SK-N-SH (cell line): ENCODE measurements at regions not wholly inside any gene's neighbourhood (a gene's known extent, or its start where the extent isn't known, plus 50 kb on each side); places are given as distances from the start of the nearest gene placed in this dataset.

Experiments
- CTCF ChIA-PET: fragments of 300-600, 350-600 bp; formaldehyde crosslinking; extraction: SDS; loops from one replicate; lab custom pipeline; 2021; lab: Yijun Ruan, JAX
- POLR2A ChIA-PET: fragments of 350-600 bp; sonication (Branson Sonifier 250); formaldehyde crosslinking; extraction: SDS; loops from one replicate; lab custom pipeline; 2020; ENCODE audit warnings: antibody characterized with exemption, inconsistent platforms; lab: Yijun Ruan, JAX
- DNase-seq: peaks from one replicate; pipeline ENCODE4 v3.0.0; 2012
- H2AFZ ChIP-seq: fragments of 200-600 bp; sonication (generic); 2 replicates; pipeline ENCODE4 v1.8.1; 2016; ENCODE audit warnings: antibody characterized with exemption, mild to moderate bottlenecking, low read depth
- H3F3A ChIP-seq: fragments of 200-600 bp; sonication (generic); replicated peaks from 2 replicates; pipeline ENCODE3; 2016; ENCODE audit warnings: antibody characterized with exemption, mild to moderate bottlenecking; ENCODE audit not compliant: insufficient read depth
- H3K27ac ChIP-seq, 2 experiments: fragments of 200-500 bp in 1 of 2; fragments of 200-600 bp in 1 of 2; sonication (Bioruptor generic) in 1 of 2; sonication (generic), shearing (Covaris generic) in 1 of 2; 2 replicates each; pipeline versions ENCODE4 v1.5.1 to v1.6.1; 2014 to 2016; ENCODE audit warnings: low read depth in 2 of 2, inconsistent platforms in 1 of 2, low read length in 1 of 2, mild to moderate bottlenecking in 1 of 2, mixed read lengths in 1 of 2
- H3K27me3 ChIP-seq: fragments of 200-600 bp; sonication (generic), shearing (Covaris generic); 2 replicates; pipeline ENCODE4 v1.6.1; 2016; ENCODE audit warnings: mixed run types; ENCODE audit not compliant: insufficient read depth
- H3K36me3 ChIP-seq, 2 experiments: fragments of 200-500 bp in 1 of 2; fragments of 200-600 bp in 1 of 2; sonication (Bioruptor generic) in 1 of 2; sonication (generic) in 1 of 2; replicated peaks in 1 of 2; 2 replicates each; pipeline versions ENCODE3 to v1.5.1; 2014 to 2016; ENCODE audit warnings: low read length in 1 of 2, mild to moderate bottlenecking in 1 of 2; ENCODE audit not compliant: insufficient read depth in 2 of 2, control insufficient read depth in 1 of 2
- H3K4me1 ChIP-seq, 2 experiments: fragments of 200-500 bp in 1 of 2; fragments of 200-600 bp in 1 of 2; sonication (Bioruptor generic) in 1 of 2; sonication (generic), shearing (Covaris generic) in 1 of 2; 2 replicates each; pipeline versions ENCODE4 v1.5.1 to v1.6.1; 2014 to 2016; ENCODE audit warnings: low read depth in 1 of 2, low read length in 1 of 2, mixed run types in 1 of 2; ENCODE audit not compliant: insufficient read depth in 2 of 2, control insufficient read depth in 1 of 2
- H3K4me2 ChIP-seq: fragments of 200-600 bp; sonication (generic), shearing (Covaris generic); 2 replicates; pipeline ENCODE4 v1.6.1; 2017; ENCODE audit warnings: mixed run types
- H3K4me3 ChIP-seq, 2 experiments: fragments of 200-500 bp in 1 of 2; fragments of 200-600 bp in 1 of 2; sonication (Bioruptor generic) in 1 of 2; sonication (generic), shearing (Covaris generic) in 1 of 2; 2 replicates each; pipeline versions ENCODE4 v1.5.1 to v1.8.1; 2014 to 2016; ENCODE audit warnings: low read depth in 2 of 2, inconsistent platforms in 1 of 2, low read length in 1 of 2, mild to moderate bottlenecking in 1 of 2, mixed read lengths in 1 of 2, moderate library complexity in 1 of 2
- H3K79me2 ChIP-seq: fragments of 200-600 bp; sonication (generic); 2 replicates; pipeline ENCODE4 v1.8.1; 2017; ENCODE audit warnings: mild to moderate bottlenecking; ENCODE audit not compliant: insufficient read depth
- H3K9ac ChIP-seq: fragments of 200-600 bp; sonication (generic); 2 replicates; pipeline ENCODE4 v1.6.1; 2017; ENCODE audit warnings: mixed run types
- H3K9me2 ChIP-seq: fragments of 200-600 bp; sonication (generic); 2 replicates; pipeline ENCODE4 v1.6.1; 2017; ENCODE audit warnings: mixed run types
- H3K9me3 ChIP-seq: fragments of 200-600 bp; sonication (generic); 2 replicates; pipeline ENCODE4 v1.6.1; 2017; ENCODE audit warnings: mixed run types, mild to moderate bottlenecking, moderate library complexity
- H4K20me1 ChIP-seq: fragments of 200-600 bp; sonication (generic); 2 replicates; pipeline ENCODE4 v1.6.1; 2017; ENCODE audit warnings: mild to moderate bottlenecking, mixed run types; ENCODE audit not compliant: insufficient read depth
- CHD2 ChIP-seq: fragments of 150-350 bp; IDR thresholded peaks from 2 replicates; pipeline ENCODE4 v1.6.1; 2018; ENCODE audit warnings: low read length; ENCODE audit not compliant: partially characterized antibody
- EP300 ChIP-seq, 2 experiments: IDR thresholded peaks; 2 replicates each; pipeline versions ENCODE4 v1.4.0 to v1.6.1; 2012; ENCODE audit warnings: borderline replicate concordance in 1 of 2, low read depth in 1 of 2, low read length in 1 of 2
- FOSL2 ChIP-seq: IDR thresholded peaks from 2 replicates; pipeline ENCODE4 v1.4.0; 2012; ENCODE audit warnings: low read depth, mild to moderate bottlenecking, moderate library complexity, borderline replicate concordance
- MEF2A ChIP-seq: IDR thresholded peaks from 2 replicates; pipeline ENCODE4 v1.4.0; 2012; ENCODE audit warnings: low read depth, borderline replicate concordance
- NFIC ChIP-seq: IDR thresholded peaks from 2 replicates; pipeline ENCODE4 v1.4.0; 2012; ENCODE audit warnings: borderline replicate concordance
- NRF1 ChIP-seq: IDR thresholded peaks from 2 replicates; pipeline ENCODE4 v1.6.1; 2012; ENCODE audit warnings: low read depth, mild to moderate bottlenecking, low read length
- POLR2AphosphoS5 ChIP-seq: IDR thresholded peaks from 2 replicates; pipeline ENCODE4 v1.6.1; 2012; ENCODE audit warnings: low read depth, low read length
- RAD21 ChIP-seq: IDR thresholded peaks from 2 replicates; pipeline ENCODE4 v1.6.1; 2012; ENCODE audit warnings: mild to moderate bottlenecking, low read length
- RCOR1 ChIP-seq: fragments of 150-350 bp; IDR thresholded peaks from 2 replicates; pipeline ENCODE4 v1.6.1; 2017; ENCODE audit warnings: antibody characterized with exemption, low read length
- RFX5 ChIP-seq: IDR thresholded peaks from 2 replicates; pipeline ENCODE4 v1.6.1; 2012; ENCODE audit warnings: mild to moderate bottlenecking, improper control_type of control experiment, low read length
- RXRA ChIP-seq: IDR thresholded peaks from 2 replicates; pipeline ENCODE4 v1.4.0; 2012; ENCODE audit warnings: low read depth, mild to moderate bottlenecking, borderline replicate concordance
- YY1 ChIP-seq: IDR thresholded peaks from 2 replicates; pipeline ENCODE4 v1.4.0; 2012; ENCODE audit warnings: low read depth, mild to moderate bottlenecking
- WGBS: methylation state at CpG from one replicate; pipeline ENCODE4 v1.1.6; 2017; ENCODE audit warnings: low lambda C conversion rate; 5-methylcytosine and 5-hydroxymethylcytosine counted together
- TF ChIP-seq, protein P1 (sequence below): IDR thresholded peaks from 2 replicates; pipeline ENCODE4; 2012
- TF ChIP-seq, protein P2 (sequence below): fragments of 150-350 bp; IDR thresholded peaks from 2 replicates; pipeline ENCODE4 v1.6.1; 2017; ENCODE audit warnings: antibody characterized with exemption, low read length, low read depth, borderline replicate concordance
- TF ChIP-seq, protein P3 (sequence below): fragments of 200-600 bp; sonication (generic); IDR thresholded peaks from 2 replicates; pipeline ENCODE4 v1.6.1; 2017; ENCODE audit warnings: antibody characterized with exemption, mild to moderate bottlenecking, moderate library complexity
- TF ChIP-seq, protein P4 (sequence below): fragments of 150-350 bp; IDR thresholded peaks from 2 replicates; pipeline ENCODE4 v1.6.1; 2016; ENCODE audit warnings: mild to moderate bottlenecking, low read depth, low read length
- TF ChIP-seq, protein P5 (sequence below): IDR thresholded peaks from 2 replicates; pipeline ENCODE4 v1.6.1; 2012; ENCODE audit warnings: mild to moderate bottlenecking, low read depth, low read length, moderate library complexity

DNA sequence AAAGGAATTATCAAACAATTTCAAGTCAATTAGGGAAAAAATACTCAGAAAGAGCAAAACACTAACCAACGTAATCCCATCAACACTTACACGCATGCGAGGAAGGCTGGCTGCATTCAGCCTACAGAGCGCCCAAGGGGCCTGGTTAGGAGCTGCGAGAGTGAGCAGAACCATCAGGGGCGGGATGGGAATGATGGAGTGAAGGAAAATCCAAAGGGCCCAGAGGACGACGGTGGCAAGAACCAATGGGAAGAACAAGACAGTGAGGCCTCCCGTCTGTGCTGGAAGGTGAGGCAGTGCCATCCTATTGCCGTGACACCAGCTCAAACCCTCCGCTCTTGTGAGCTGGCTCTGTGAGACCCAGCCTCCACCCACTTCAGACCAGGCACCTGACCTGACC, 253.0 kb downstream of the IRS2 start:
- no peak overlapping the region for H3K27ac ChIP-seq
- H3K4me2 ChIP-seq: no peak overlapping the region
- H3K9ac ChIP-seq: no peak overlapping the region
- no peak for DNase-seq
- no peaks in the 10 kb centered on the region for H3K27me3 ChIP-seq
- CTCF ChIA-PET: interaction anchor here (0.7 kb wide), 2 partner anchors 10 to 21 kb away, joined by 3 to 5 read pairs; no protein-coding TSS in a partner anchor
- H3K4me1 ChIP-seq: no peaks in the 10 kb centered on the region
- H2AFZ ChIP-seq: no peak overlapping the region
- H3K9me3 ChIP-seq: no peaks in the 10 kb centered on the region
- POLR2A ChIA-PET: no interaction called here
- 89% methylated on average over 11 of the region's 11 CpGs for WGBS
- H4K20me1 ChIP-seq: no peaks in the 10 kb centered on the region
- H3K79me2 ChIP-seq: no peaks in the 10 kb centered on the region
- no peaks in the 10 kb centered on the region for H3F3A ChIP-seq
- H3K36me3 ChIP-seq: no peaks in the 10 kb centered on the region
- no peak overlapping the region for H3K4me3 ChIP-seq
- no peaks in the 10 kb centered on the region for H3K9me2 ChIP-seq
- TF ChIP-seq YY1 (no peak), RCOR1 (no peak), RXRA (no peak), RAD21 (no peak)

DNA sequence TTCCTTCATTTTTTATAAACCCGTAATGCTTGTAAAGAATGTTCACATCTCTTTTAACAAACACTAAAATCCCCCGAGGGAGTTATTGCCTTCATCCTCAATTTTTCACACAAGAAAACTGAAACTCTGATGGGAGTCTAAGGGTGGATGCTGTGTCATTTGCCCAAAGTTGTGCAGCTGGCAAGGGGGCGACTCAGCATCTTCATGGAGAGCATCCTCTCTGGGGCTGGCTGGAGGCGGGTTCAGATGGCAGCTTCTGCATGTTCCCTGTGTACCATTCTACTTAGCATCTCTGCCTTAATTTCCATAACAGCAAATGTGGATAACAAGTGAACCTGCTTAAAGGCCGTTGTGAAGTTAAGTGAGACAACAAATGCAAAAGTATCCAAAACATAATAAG, 256.4 kb downstream of the IRS2 start:
- H3F3A ChIP-seq: no peaks in the 10 kb centered on the region
- WGBS: 86% methylated on average over 5 of the region's 5 CpGs
- no peaks in the 10 kb centered on the region for H3K9me2 ChIP-seq
- CTCF ChIA-PET: no interaction called here
- H3K4me2 ChIP-seq: no peak overlapping the region
- H3K79me2 ChIP-seq: no peaks in the 10 kb centered on the region
- POLR2A ChIA-PET: no interaction called here
- H4K20me1 ChIP-seq: no peaks in the 10 kb centered on the region
- H2AFZ ChIP-seq: no peak overlapping the region
- H3K9me3 ChIP-seq: no peaks in the 10 kb centered on the region
- H3K27ac ChIP-seq: no peak overlapping the region
- no peak overlapping the region for H3K9ac ChIP-seq
- TF ChIP-seq EP300 (IDR thresholded peaks at IDR 0.05; ENCODE audit: borderline replicate concordance in 1 of 2, low read depth in 1 of 2, low read length in 1 of 2) (no peak), YY1 (no peak), FOSL2 (no peak), POLR2AphosphoS5 (no peak), MEF2A (no peak), CHD2 (no peak), NFIC (no peak), RXRA (no peak), RFX5 (no peak), NRF1 (no peak)
- TF ChIP-seq, protein P1, sequence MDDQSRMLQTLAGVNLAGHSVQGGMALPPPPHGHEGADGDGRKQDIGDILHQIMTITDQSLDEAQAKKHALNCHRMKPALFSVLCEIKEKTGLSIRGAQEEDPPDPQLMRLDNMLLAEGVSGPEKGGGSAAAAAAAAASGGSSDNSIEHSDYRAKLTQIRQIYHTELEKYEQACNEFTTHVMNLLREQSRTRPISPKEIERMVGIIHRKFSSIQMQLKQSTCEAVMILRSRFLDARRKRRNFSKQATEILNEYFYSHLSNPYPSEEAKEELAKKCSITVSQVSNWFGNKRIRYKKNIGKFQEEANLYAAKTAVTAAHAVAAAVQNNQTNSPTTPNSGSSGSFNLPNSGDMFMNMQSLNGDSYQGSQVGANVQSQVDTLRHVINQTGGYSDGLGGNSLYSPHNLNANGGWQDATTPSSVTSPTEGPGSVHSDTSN: no peak
- TF ChIP-seq, protein P2, sequence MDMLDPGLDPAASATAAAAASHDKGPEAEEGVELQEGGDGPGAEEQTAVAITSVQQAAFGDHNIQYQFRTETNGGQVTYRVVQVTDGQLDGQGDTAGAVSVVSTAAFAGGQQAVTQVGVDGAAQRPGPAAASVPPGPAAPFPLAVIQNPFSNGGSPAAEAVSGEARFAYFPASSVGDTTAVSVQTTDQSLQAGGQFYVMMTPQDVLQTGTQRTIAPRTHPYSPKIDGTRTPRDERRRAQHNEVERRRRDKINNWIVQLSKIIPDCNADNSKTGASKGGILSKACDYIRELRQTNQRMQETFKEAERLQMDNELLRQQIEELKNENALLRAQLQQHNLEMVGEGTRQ: no peak
- TF ChIP-seq, protein P3, sequence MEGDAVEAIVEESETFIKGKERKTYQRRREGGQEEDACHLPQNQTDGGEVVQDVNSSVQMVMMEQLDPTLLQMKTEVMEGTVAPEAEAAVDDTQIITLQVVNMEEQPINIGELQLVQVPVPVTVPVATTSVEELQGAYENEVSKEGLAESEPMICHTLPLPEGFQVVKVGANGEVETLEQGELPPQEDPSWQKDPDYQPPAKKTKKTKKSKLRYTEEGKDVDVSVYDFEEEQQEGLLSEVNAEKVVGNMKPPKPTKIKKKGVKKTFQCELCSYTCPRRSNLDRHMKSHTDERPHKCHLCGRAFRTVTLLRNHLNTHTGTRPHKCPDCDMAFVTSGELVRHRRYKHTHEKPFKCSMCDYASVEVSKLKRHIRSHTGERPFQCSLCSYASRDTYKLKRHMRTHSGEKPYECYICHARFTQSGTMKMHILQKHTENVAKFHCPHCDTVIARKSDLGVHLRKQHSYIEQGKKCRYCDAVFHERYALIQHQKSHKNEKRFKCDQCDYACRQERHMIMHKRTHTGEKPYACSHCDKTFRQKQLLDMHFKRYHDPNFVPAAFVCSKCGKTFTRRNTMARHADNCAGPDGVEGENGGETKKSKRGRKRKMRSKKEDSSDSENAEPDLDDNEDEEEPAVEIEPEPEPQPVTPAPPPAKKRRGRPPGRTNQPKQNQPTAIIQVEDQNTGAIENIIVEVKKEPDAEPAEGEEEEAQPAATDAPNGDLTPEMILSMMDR: no peak
- TF ChIP-seq, protein P4, sequence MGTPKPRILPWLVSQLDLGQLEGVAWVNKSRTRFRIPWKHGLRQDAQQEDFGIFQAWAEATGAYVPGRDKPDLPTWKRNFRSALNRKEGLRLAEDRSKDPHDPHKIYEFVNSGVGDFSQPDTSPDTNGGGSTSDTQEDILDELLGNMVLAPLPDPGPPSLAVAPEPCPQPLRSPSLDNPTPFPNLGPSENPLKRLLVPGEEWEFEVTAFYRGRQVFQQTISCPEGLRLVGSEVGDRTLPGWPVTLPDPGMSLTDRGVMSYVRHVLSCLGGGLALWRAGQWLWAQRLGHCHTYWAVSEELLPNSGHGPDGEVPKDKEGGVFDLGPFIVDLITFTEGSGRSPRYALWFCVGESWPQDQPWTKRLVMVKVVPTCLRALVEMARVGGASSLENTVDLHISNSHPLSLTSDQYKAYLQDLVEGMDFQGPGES: no peak
- TF ChIP-seq, protein P5, sequence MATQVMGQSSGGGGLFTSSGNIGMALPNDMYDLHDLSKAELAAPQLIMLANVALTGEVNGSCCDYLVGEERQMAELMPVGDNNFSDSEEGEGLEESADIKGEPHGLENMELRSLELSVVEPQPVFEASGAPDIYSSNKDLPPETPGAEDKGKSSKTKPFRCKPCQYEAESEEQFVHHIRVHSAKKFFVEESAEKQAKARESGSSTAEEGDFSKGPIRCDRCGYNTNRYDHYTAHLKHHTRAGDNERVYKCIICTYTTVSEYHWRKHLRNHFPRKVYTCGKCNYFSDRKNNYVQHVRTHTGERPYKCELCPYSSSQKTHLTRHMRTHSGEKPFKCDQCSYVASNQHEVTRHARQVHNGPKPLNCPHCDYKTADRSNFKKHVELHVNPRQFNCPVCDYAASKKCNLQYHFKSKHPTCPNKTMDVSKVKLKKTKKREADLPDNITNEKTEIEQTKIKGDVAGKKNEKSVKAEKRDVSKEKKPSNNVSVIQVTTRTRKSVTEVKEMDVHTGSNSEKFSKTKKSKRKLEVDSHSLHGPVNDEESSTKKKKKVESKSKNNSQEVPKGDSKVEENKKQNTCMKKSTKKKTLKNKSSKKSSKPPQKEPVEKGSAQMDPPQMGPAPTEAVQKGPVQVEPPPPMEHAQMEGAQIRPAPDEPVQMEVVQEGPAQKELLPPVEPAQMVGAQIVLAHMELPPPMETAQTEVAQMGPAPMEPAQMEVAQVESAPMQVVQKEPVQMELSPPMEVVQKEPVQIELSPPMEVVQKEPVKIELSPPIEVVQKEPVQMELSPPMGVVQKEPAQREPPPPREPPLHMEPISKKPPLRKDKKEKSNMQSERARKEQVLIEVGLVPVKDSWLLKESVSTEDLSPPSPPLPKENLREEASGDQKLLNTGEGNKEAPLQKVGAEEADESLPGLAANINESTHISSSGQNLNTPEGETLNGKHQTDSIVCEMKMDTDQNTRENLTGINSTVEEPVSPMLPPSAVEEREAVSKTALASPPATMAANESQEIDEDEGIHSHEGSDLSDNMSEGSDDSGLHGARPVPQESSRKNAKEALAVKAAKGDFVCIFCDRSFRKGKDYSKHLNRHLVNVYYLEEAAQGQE: no peak
- H3K27me3 ChIP-seq: no peaks in the 10 kb centered on the region; the same call in 1 of the 2 replicates
- peaks cover 0 to 6% of the 10 kb centered on the region in 2 experiments; a peak in 1 of 4 replicates for H3K4me1 ChIP-seq
- H3K4me3 ChIP-seq: no peak overlapping the region
- DNase-seq: no peak
- H3K36me3 ChIP-seq: no peaks in the 10 kb centered on the region
